ENCODE measurements at regions not wholly inside any gene's neighbourhood (a gene's known extent, or its start where the extent isn't known, plus 50 kb on each side); places are given as distances from the start of the nearest gene placed in this dataset.

DNA sequence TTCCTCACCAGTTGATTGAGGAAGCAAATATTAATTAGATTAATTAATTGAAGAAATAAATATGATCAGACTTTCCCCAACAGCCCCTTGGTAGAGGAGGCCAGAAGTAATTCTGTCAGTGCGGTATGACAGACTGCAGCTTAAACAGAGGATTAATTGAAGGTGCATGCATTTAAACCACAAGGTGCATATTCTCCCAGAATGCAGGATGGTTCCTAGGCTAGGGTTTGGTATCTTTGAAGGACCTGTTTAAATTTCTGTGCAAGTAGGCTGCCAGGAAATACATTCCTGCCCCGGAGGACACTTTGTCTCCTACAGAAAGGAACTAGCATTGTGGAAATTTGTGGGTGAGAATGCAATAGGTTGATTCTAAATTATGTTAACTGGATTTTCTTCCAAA lies 50.5 kb upstream of the PALM2AKAP2 start:
- ChIA-PET POLR2A (ENCODE audit: low non-redundant PET) (no interaction called here), CTCF (no interaction called here)
- no peak for DNase-seq (ENCODE audit: low spot score)
- no TSS peak for BruUV-seq (replicated peaks)
- Histone ChIP-seq H3K4me3 (ENCODE audit: low read depth, low read length, poor library complexity, severe bottlenecking) (no peak overlapping the region), H3K27ac (ENCODE audit: low read depth, low read length, poor library complexity, severe bottlenecking) (no peak overlapping the region), H3K4me1 (ENCODE audit: insufficient read depth, low read length, poor library complexity, severe bottlenecking) (no peaks in the 10 kb centered on the region), H3K9me3 (ENCODE audit: low read depth, low read length, poor library complexity, severe bottlenecking) (no peaks in the 10 kb centered on the region), H3K36me3 (ENCODE audit: insufficient read depth, low read length, poor library complexity, severe bottlenecking) (no peaks in the 10 kb centered on the region), H3K27me3 (replicated peaks; ENCODE audit: insufficient read depth, low read depth, low read length, poor library complexity) (no peaks in the 10 kb centered on the region)
- no peak for TF ChIP-seq EZH2 (IDR thresholded peaks at IDR 0.05; ENCODE audit: borderline replicate concordance, low read depth, low read length, poor library complexity, severe bottlenecking)
- TF ChIP-seq, protein P1, sequence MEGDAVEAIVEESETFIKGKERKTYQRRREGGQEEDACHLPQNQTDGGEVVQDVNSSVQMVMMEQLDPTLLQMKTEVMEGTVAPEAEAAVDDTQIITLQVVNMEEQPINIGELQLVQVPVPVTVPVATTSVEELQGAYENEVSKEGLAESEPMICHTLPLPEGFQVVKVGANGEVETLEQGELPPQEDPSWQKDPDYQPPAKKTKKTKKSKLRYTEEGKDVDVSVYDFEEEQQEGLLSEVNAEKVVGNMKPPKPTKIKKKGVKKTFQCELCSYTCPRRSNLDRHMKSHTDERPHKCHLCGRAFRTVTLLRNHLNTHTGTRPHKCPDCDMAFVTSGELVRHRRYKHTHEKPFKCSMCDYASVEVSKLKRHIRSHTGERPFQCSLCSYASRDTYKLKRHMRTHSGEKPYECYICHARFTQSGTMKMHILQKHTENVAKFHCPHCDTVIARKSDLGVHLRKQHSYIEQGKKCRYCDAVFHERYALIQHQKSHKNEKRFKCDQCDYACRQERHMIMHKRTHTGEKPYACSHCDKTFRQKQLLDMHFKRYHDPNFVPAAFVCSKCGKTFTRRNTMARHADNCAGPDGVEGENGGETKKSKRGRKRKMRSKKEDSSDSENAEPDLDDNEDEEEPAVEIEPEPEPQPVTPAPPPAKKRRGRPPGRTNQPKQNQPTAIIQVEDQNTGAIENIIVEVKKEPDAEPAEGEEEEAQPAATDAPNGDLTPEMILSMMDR (conservative IDR thresholded peaks at IDR 0.05; ENCODE audit: low read depth, low read length), result no peak
- intact Hi-C loops (cut with micrococcal nuclease; ENCODE audit: unreplicated experiment), result no loop called here
